WI38 (cell line): ENCODE measurements at regions not wholly inside any gene's neighbourhood (a gene's known extent, or its start where the extent isn't known, plus 50 kb on each side); places are given as distances from the start of the nearest gene placed in this dataset.

Source experiments
- H3K4me3 ChIP-seq: 2 replicates; pipeline ENCODE4 v1.5.1; 2011; ENCODE audit warnings: low read depth, mild to moderate bottlenecking, control low read depth, low read length
- CTCF ChIP-seq: IDR thresholded peaks from 2 replicates; pipeline ENCODE4 v1.5.1; 2012; ENCODE audit warnings: low read depth, mild to moderate bottlenecking, control low read depth, low read length

GRCh38 chr1:235021321-235021720 lies 107.3 kb downstream of the TOMM20 start:
- no peak for TF ChIP-seq CTCF
- H3K4me3 ChIP-seq, result no peak overlapping the region

- H3K4me3 ChIP-seq, result no peak overlapping the region
- no peak for TF ChIP-seq CTCF
Measured at GRCh38 chr1:235019961-235020360, 108.7 kb downstream of the TOMM20 start.

- no peak overlapping the region for H3K4me3 ChIP-seq
- no peak for TF ChIP-seq CTCF
Measured at GRCh38 chr1:235019471-235019870, 109.2 kb downstream of the TOMM20 start.

- no peak for TF ChIP-seq CTCF
- H3K4me3 ChIP-seq, result no peak overlapping the region
Measured at GRCh38 chr1:235018720-235019444, 109.8 kb downstream of the TOMM20 start.

- TF ChIP-seq CTCF, result no peak
- no peak overlapping the region for H3K4me3 ChIP-seq
Measured at GRCh38 chr1:235018161-235018560, 110.5 kb downstream of the TOMM20 start.

GRCh38 chr1:235017719-235018118 lies 110.9 kb downstream of the TOMM20 start:
- no peak for TF ChIP-seq CTCF
- H3K4me3 ChIP-seq, result no peak overlapping the region

GRCh38 chr1:235017191-235017590 lies 111.4 kb downstream of the TOMM20 start:
- TF ChIP-seq CTCF, result no peak
- no peak overlapping the region for H3K4me3 ChIP-seq
